GM12878 (cell line): ENCODE measurements at regions not wholly inside any gene's neighbourhood (a gene's known extent, or its start where the extent isn't known, plus 50 kb on each side); places are given as distances from the start of the nearest gene placed in this dataset.

Experiments used
- ATAC-seq: fragments of 200-7000 bp; cut with Tn5 transposase; 3 replicates; pipeline ENCODE4 v1.9.1; 2020; ENCODE audit warnings: mild to moderate bottlenecking, moderate library complexity
- BruUV-seq: library from RNA; stranded (reverse); fragments of 400-500 nt; replicated peaks from 2 replicates; lab custom pipeline; 2021; lab: Mats Ljungman, UMichigan
- CTCF ChIA-PET: fragments of 300-600 bp; sonication (Branson Sonifier 250); formaldehyde crosslinking; extraction: SDS; loops from one replicate; lab custom pipeline; 2021; ENCODE audit warnings: inconsistent platforms; lab: Yijun Ruan, JAX
- POLR2A ChIA-PET: fragments of 350-600 bp; formaldehyde crosslinking; extraction: SDS; loops from one replicate; lab custom pipeline; 2021; ENCODE audit warnings: inconsistent platforms; lab: Charles Lee
- RAD21 ChIA-PET: fragments of 300-600 bp; sonication (Branson Sonifier 250); formaldehyde crosslinking; loops from one replicate; lab custom pipeline; 2023; ENCODE audit warnings: antibody characterized with exemption; ENCODE audit not compliant: unreplicated experiment; lab: Charles Lee
- SMC1A ChIA-PET: fragments of 300-600 bp; sonication (Branson Sonifier 250); formaldehyde crosslinking; loops from one replicate; lab custom pipeline; 2023; ENCODE audit not compliant: unreplicated experiment, uncharacterized antibody; lab: Charles Lee
- DNase-seq: peaks from one replicate; pipeline ENCODE4 v3.0.0-alpha.2; 2011; ENCODE audit warnings: low read depth, low spot score
- FAIRE-seq: peaks from 3 replicates; lab custom pipeline; 2011; peaks lifted over from hg19 to GRCh38; lab: Jason Lieb, UNC
- H2AFZ ChIP-seq: 2 replicates; pipeline ENCODE4 v1.6.0; 2011; ENCODE audit warnings: low read depth, low read length, control low read depth; ENCODE audit not compliant: control insufficient read depth
- H3K27ac ChIP-seq: 2 replicates; pipeline ENCODE4 v1.5.1; 2011; ENCODE audit warnings: control low read depth; ENCODE audit not compliant: control insufficient read depth, insufficient read depth
- H3K27me3 ChIP-seq, 2 experiments: replicated peaks in 1 of 2; 2 replicates each; pipeline versions ENCODE4 v1.6.0 to v1.6.1; 2011; ENCODE audit warnings: low read length in 1 of 2; ENCODE audit not compliant: control insufficient read depth in 2 of 2, insufficient read depth in 2 of 2
- H3K36me3 ChIP-seq, 2 experiments: 2 replicates each; pipeline ENCODE4 v1.5.1; 2011; ENCODE audit warnings: low read length in 1 of 2; ENCODE audit not compliant: control insufficient read depth in 2 of 2, insufficient read depth in 2 of 2
- H3K4me1 ChIP-seq: 2 replicates; pipeline ENCODE4 v1.6.1; 2011; ENCODE audit warnings: mild to moderate bottlenecking, low read length, moderate library complexity, mixed read lengths; ENCODE audit not compliant: control insufficient read depth, insufficient read depth
- H3K4me2 ChIP-seq: 2 replicates; pipeline ENCODE4 v1.6.0; 2011; ENCODE audit warnings: control low read depth; ENCODE audit not compliant: control insufficient read depth, insufficient read depth
- H3K4me3 ChIP-seq: fragments of 200-600 bp; sonication (generic); 2 replicates; pipeline ENCODE4 v1.5.1; 2016
- H3K79me2 ChIP-seq: 2 replicates; pipeline ENCODE4 v1.6.0; 2011; ENCODE audit warnings: low read length; ENCODE audit not compliant: control insufficient read depth, insufficient read depth
- H3K9ac ChIP-seq: 2 replicates; pipeline ENCODE4 v1.8.0; 2011; ENCODE audit warnings: low read length, control low read depth, mixed read lengths; ENCODE audit not compliant: control insufficient read depth, insufficient read depth
- H3K9me3 ChIP-seq: replicated peaks from 3 replicates; pipeline ENCODE4 v1.5.1; 2011; ENCODE audit warnings: mild to moderate bottlenecking, low read length; ENCODE audit not compliant: control insufficient read depth, insufficient read depth
- H4K20me1 ChIP-seq: 2 replicates; pipeline ENCODE4 v1.6.0; 2011; ENCODE audit not compliant: control insufficient read depth, insufficient read depth
- ASH2L ChIP-seq: fragments of 300-600, 200-600 bp; sonication (generic); IDR thresholded peaks from 2 replicates; pipeline ENCODE4 v1.6.1; 2017; ENCODE audit warnings: low read depth, mild to moderate bottlenecking, borderline replicate concordance
- BRCA1 ChIP-seq: IDR thresholded peaks from 2 replicates; pipeline ENCODE4 v1.6.1; 2011; ENCODE audit warnings: low read depth, low read length, improper control_type of control experiment
- IRF4 ChIP-seq: IDR thresholded peaks from 2 replicates; pipeline ENCODE4 v1.6.1; 2011; ENCODE audit warnings: low read depth, low read length
- JUND ChIP-seq: IDR thresholded peaks from 2 replicates; pipeline ENCODE4 v1.6.1; 2012; ENCODE audit warnings: low read depth, mild to moderate bottlenecking, low read length, improper control_type of control experiment, moderate library complexity
- NR2C2 ChIP-seq: IDR thresholded peaks from 2 replicates; pipeline ENCODE4 v1.6.1; 2011; ENCODE audit warnings: borderline replicate concordance, low read depth; ENCODE audit not compliant: control insufficient read depth, insufficient read length
- SP1 ChIP-seq: IDR thresholded peaks from one replicate; pipeline ENCODE4 v1.6.1; 2011; ENCODE audit warnings: low read depth, low read length
- TCF7 ChIP-seq: IDR thresholded peaks from 2 replicates; pipeline ENCODE4 v1.6.1; 2014; ENCODE audit warnings: antibody characterized with exemption, borderline replicate concordance
- YY1 ChIP-seq: IDR thresholded peaks from 2 replicates; pipeline ENCODE4 v1.6.1; 2011; ENCODE audit warnings: low read depth, mild to moderate bottlenecking, low read length
- ZSCAN29 ChIP-seq: fragments of 450-650 bp; IDR thresholded peaks from 2 replicates; pipeline ENCODE4 v1.6.1; 2017; ENCODE audit warnings: mild to moderate bottlenecking, moderate library complexity
- WGBS: methylation state at CpG from one replicate; pipeline ENCODE4 v1.1.6; 2016; ENCODE audit warnings: low lambda C conversion rate; ENCODE audit not compliant: insufficient replicate concordance, insufficient coverage; ENCODE audit errors: missing lambda C conversion rate; 5-methylcytosine and 5-hydroxymethylcytosine counted together
- in situ Hi-C: fragments of 300-500 bp; cut with MboI; formaldehyde crosslinking; loops from 9 replicates; pipeline ENCODE4 v1.14.3; 2018; ENCODE audit warnings: mixed read lengths
- intact Hi-C: fragments of 100-400 bp; cut with micrococcal nuclease; formaldehyde crosslinking; loops from one replicate; pipeline ENCODE4 v1.14.2; 2022; ENCODE audit not compliant: unreplicated experiment
- TF ChIP-seq, protein P1 (sequence below): fragments of 450-650 bp; IDR thresholded peaks from 2 replicates; pipeline ENCODE4 v1.6.1; 2017; ENCODE audit warnings: borderline replicate concordance
- TF ChIP-seq, protein P2 (sequence below): fragments of 450-650 bp; formaldehyde crosslinking; IDR thresholded peaks from 2 replicates; pipeline ENCODE4 v1.4.0; 2022; ENCODE audit warnings: mild to moderate bottlenecking, moderate library complexity
- TF ChIP-seq, protein P3 (sequence below): IDR thresholded peaks from 2 replicates; pipeline ENCODE4 v1.6.1; 2012; ENCODE audit warnings: mild to moderate bottlenecking, low read depth, low read length
- TF ChIP-seq, protein P4 (sequence below): fragments of 450-650 bp; IDR thresholded peaks from 2 replicates; pipeline ENCODE4 v1.6.1; 2017; ENCODE audit warnings: mild to moderate bottlenecking, moderate library complexity

DNA sequence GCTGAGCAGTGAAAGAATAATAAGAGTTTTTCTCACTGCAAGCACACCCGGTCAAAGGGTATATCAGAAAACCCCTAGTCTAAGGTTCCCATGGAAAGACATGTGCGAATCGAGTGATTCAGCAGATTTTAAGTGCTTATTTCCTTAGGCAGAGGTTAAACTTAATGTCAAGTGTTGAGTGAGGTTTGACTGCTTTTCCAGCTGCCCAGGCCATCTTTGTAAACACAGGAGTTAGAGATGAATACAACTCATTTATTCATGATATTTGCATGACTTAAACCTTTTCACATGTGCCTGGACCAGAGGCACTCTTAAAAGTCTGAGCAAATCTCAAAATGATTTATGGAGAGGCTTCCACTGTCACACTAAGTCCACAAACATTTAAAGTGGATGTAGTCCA is 137.8 kb upstream of the RGMB start:
- SMC1A ChIA-PET = interaction anchor here (0.6 to 1.1 kb wide), 2 partner anchors 9 to 1010 kb away, joined by 3 to 4 read pairs; no protein-coding TSS in a partner anchor
- FAIRE-seq (no peak), DNase-seq (no peak), ATAC-seq (no peak)
- TF ChIP-seq SP1 (no peak), NR2C2 (no peak), ZSCAN29 (no peak), BRCA1 (no peak), IRF4 (no peak), YY1 (no peak), JUND (no peak), TCF7 (no peak), ASH2L (no peak)
- TF ChIP-seq, protein P1, sequence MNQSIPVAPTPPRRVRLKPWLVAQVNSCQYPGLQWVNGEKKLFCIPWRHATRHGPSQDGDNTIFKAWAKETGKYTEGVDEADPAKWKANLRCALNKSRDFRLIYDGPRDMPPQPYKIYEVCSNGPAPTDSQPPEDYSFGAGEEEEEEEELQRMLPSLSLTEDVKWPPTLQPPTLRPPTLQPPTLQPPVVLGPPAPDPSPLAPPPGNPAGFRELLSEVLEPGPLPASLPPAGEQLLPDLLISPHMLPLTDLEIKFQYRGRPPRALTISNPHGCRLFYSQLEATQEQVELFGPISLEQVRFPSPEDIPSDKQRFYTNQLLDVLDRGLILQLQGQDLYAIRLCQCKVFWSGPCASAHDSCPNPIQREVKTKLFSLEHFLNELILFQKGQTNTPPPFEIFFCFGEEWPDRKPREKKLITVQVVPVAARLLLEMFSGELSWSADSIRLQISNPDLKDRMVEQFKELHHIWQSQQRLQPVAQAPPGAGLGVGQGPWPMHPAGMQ = no peak
- TF ChIP-seq, protein P2, sequence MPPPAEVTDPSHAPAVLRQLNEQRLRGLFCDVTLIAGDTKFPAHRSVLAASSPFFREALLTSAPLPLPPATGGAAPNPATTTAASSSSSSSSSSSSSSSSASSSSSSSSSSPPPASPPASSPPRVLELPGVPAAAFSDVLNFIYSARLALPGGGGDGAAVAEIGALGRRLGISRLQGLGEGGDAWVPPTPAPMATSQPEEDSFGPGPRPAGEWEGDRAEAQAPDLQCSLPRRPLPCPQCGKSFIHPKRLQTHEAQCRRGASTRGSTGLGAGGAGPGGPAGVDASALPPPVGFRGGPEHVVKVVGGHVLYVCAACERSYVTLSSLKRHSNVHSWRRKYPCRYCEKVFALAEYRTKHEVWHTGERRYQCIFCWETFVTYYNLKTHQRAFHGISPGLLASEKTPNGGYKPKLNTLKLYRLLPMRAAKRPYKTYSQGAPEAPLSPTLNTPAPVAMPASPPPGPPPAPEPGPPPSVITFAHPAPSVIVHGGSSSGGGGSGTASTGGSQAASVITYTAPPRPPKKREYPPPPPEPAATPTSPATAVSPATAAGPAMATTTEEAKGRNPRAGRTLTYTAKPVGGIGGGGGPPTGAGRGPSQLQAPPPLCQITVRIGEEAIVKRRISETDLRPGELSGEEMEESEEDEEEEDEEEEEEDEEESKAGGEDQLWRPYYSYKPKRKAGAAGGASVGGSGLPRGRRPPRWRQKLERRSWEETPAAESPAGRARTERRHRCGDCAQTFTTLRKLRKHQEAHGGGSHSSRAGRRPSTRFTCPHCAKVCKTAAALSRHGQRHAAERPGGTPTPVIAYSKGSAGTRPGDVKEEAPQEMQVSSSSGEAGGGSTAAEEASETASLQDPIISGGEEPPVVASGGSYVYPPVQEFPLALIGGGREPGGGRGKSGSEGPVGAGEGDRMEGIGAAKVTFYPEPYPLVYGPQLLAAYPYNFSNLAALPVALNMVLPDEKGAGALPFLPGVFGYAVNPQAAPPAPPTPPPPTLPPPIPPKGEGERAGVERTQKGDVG = no peak
- TF ChIP-seq, protein P3, sequence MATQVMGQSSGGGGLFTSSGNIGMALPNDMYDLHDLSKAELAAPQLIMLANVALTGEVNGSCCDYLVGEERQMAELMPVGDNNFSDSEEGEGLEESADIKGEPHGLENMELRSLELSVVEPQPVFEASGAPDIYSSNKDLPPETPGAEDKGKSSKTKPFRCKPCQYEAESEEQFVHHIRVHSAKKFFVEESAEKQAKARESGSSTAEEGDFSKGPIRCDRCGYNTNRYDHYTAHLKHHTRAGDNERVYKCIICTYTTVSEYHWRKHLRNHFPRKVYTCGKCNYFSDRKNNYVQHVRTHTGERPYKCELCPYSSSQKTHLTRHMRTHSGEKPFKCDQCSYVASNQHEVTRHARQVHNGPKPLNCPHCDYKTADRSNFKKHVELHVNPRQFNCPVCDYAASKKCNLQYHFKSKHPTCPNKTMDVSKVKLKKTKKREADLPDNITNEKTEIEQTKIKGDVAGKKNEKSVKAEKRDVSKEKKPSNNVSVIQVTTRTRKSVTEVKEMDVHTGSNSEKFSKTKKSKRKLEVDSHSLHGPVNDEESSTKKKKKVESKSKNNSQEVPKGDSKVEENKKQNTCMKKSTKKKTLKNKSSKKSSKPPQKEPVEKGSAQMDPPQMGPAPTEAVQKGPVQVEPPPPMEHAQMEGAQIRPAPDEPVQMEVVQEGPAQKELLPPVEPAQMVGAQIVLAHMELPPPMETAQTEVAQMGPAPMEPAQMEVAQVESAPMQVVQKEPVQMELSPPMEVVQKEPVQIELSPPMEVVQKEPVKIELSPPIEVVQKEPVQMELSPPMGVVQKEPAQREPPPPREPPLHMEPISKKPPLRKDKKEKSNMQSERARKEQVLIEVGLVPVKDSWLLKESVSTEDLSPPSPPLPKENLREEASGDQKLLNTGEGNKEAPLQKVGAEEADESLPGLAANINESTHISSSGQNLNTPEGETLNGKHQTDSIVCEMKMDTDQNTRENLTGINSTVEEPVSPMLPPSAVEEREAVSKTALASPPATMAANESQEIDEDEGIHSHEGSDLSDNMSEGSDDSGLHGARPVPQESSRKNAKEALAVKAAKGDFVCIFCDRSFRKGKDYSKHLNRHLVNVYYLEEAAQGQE = no peak
- TF ChIP-seq, protein P4, sequence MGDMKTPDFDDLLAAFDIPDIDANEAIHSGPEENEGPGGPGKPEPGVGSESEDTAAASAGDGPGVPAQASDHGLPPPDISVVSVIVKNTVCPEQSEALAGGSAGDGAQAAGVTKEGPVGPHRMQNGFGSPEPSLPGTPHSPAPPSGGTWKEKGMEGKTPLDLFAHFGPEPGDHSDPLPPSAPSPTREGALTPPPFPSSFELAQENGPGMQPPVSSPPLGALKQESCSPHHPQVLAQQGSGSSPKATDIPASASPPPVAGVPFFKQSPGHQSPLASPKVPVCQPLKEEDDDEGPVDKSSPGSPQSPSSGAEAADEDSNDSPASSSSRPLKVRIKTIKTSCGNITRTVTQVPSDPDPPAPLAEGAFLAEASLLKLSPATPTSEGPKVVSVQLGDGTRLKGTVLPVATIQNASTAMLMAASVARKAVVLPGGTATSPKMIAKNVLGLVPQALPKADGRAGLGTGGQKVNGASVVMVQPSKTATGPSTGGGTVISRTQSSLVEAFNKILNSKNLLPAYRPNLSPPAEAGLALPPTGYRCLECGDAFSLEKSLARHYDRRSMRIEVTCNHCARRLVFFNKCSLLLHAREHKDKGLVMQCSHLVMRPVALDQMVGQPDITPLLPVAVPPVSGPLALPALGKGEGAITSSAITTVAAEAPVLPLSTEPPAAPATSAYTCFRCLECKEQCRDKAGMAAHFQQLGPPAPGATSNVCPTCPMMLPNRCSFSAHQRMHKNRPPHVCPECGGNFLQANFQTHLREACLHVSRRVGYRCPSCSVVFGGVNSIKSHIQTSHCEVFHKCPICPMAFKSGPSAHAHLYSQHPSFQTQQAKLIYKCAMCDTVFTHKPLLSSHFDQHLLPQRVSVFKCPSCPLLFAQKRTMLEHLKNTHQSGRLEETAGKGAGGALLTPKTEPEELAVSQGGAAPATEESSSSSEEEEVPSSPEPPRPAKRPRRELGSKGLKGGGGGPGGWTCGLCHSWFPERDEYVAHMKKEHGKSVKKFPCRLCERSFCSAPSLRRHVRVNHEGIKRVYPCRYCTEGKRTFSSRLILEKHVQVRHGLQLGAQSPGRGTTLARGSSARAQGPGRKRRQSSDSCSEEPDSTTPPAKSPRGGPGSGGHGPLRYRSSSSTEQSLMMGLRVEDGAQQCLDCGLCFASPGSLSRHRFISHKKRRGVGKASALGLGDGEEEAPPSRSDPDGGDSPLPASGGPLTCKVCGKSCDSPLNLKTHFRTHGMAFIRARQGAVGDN = no peak
- no peaks in the 10 kb centered on the region for H3K4me1 ChIP-seq
- BruUV-seq = no TSS peak
- CTCF ChIA-PET = interaction anchor here (0.8 to 1.0 kb wide), 2 partner anchors 23 to 1102 kb away, joined by 3 to 9 read pairs; no protein-coding TSS in a partner anchor
- no peak overlapping the region for H3K4me3 ChIP-seq
- H3K4me2 ChIP-seq = no peak overlapping the region
- H3K27me3 ChIP-seq = no peaks in the 10 kb centered on the region
- no peaks in the 10 kb centered on the region for H4K20me1 ChIP-seq
- intact Hi-C loops = loop anchor here (10.0 kb wide), 1 partner anchor 189 kb away; no protein-coding TSS in a partner anchor
- 12% methylated on average over 3 of the region's 3 CpGs for WGBS
- H3K9me3 ChIP-seq = no peaks in the 10 kb centered on the region
- POLR2A ChIA-PET = no interaction called here
- in situ Hi-C loops = no loop called here
- RAD21 ChIA-PET = no interaction called here
- H3K79me2 ChIP-seq = no peaks in the 10 kb centered on the region
- no peak overlapping the region for H2AFZ ChIP-seq
- no peaks in the 10 kb centered on the region for H3K36me3 ChIP-seq
- no peak overlapping the region for H3K27ac ChIP-seq
- no peak overlapping the region for H3K9ac ChIP-seq
